ENCODE measurements at regions not wholly inside any gene's neighbourhood (a gene's known extent, or its start where the extent isn't known, plus 50 kb on each side); places are given as distances from the start of the nearest gene placed in this dataset.

DNA sequence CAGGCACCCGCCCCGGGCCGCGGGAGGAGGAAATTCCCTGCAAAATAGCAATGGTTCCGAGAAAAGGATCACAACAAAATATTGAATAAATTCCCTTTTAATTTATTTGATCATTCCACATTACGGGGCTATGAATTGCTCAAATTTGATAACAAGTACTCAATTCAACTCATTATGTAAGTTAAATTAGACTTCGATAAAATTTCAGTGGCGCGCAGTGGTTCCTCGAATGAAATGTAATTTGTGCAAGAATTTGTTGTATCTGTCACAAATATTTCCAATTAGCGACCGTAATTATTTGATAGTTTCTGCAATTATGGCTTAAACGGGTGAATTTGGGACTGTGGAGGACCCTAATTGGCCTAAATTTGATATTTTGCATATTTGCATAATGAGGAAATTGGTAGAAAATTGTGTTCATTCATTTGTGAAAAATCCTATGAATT lies 76.0 kb upstream of the TBCA start:
- FAIRE-seq: no peak
- H3K4me2 ChIP-seq (ENCODE audit: control insufficient read depth, insufficient read depth): peak overlapping the region; percentile 93
- in situ Hi-C loops (cut with MboI): no loop called here
- no peaks in the 10 kb centered on the region for H3K27me3 ChIP-seq (replicated peaks in 1 of 2; ENCODE audit: control insufficient read depth in 2 of 2, insufficient read depth in 2 of 2, low read length in 1 of 2)
- no peak for DNase-seq (ENCODE audit: low read depth, low spot score)
- H3K4me1 ChIP-seq (ENCODE audit: control insufficient read depth, insufficient read depth, low read length): peaks cover 3% of the 10 kb centered on the region; the same call in 1 of the 2 replicates
- 2% methylated on average over 13 of the region's 13 CpGs for WGBS (ENCODE audit: insufficient coverage, insufficient replicate concordance, low lambda C conversion rate, missing lambda C conversion rate)
- peak overlapping the region; percentile 78 for H3K27ac ChIP-seq (ENCODE audit: control insufficient read depth, insufficient read depth)
- RAD21 ChIA-PET (ENCODE audit: unreplicated experiment): interaction anchor here (0.7 to 2.7 kb wide), 5 partner anchors 27 to 294 kb away, joined by 3 to 25 read pairs (median 4); no protein-coding TSS in a partner anchor
- no peaks in the 10 kb centered on the region for H3K36me3 ChIP-seq (ENCODE audit: control insufficient read depth in 2 of 2, insufficient read depth in 2 of 2, low read length in 1 of 2)
- SMC1A ChIA-PET (ENCODE audit: uncharacterized antibody, unreplicated experiment): interaction anchor here (1.2 to 3.8 kb wide), 9 partner anchors 12 to 360 kb away, joined by 3 to 31 read pairs (median 4); partner anchors contain the start of gene WDR41
- no peaks in the 10 kb centered on the region for H4K20me1 ChIP-seq (ENCODE audit: control insufficient read depth, insufficient read depth)
- peak overlapping the region; percentile 78 for H2AFZ ChIP-seq (ENCODE audit: control insufficient read depth, low read depth, low read length)
- no peaks in the 10 kb centered on the region for H3K79me2 ChIP-seq (ENCODE audit: control insufficient read depth, insufficient read depth, low read length)
- peak overlapping the region; percentile 76 for H3K4me3 ChIP-seq
- CTCF ChIA-PET: interaction anchor here (0.6 to 3.0 kb wide), 2 partner anchors 17 to 46 kb away, joined by 3 to 13 read pairs; no protein-coding TSS in a partner anchor
- H3K9ac ChIP-seq (ENCODE audit: control insufficient read depth, insufficient read depth, low read length): peak overlapping the region; percentile 58
- no peak for TF ChIP-seq POLR2A (IDR thresholded peaks at IDR 0.05; ENCODE audit: low read depth, low read length)
- peak; percentile 60; the same call in 1 of the 3 replicates for TF ChIP-seq POU2F2 (IDR thresholded peaks at IDR 0.05; ENCODE audit: borderline replicate concordance, low read depth, low read length)
- 0 out of 2 replicates have a peak, but pooled peaks have one; percentile 3 for TF ChIP-seq DPF2 (IDR thresholded peaks at IDR 0.05)
- TF ChIP-seq, protein P1, sequence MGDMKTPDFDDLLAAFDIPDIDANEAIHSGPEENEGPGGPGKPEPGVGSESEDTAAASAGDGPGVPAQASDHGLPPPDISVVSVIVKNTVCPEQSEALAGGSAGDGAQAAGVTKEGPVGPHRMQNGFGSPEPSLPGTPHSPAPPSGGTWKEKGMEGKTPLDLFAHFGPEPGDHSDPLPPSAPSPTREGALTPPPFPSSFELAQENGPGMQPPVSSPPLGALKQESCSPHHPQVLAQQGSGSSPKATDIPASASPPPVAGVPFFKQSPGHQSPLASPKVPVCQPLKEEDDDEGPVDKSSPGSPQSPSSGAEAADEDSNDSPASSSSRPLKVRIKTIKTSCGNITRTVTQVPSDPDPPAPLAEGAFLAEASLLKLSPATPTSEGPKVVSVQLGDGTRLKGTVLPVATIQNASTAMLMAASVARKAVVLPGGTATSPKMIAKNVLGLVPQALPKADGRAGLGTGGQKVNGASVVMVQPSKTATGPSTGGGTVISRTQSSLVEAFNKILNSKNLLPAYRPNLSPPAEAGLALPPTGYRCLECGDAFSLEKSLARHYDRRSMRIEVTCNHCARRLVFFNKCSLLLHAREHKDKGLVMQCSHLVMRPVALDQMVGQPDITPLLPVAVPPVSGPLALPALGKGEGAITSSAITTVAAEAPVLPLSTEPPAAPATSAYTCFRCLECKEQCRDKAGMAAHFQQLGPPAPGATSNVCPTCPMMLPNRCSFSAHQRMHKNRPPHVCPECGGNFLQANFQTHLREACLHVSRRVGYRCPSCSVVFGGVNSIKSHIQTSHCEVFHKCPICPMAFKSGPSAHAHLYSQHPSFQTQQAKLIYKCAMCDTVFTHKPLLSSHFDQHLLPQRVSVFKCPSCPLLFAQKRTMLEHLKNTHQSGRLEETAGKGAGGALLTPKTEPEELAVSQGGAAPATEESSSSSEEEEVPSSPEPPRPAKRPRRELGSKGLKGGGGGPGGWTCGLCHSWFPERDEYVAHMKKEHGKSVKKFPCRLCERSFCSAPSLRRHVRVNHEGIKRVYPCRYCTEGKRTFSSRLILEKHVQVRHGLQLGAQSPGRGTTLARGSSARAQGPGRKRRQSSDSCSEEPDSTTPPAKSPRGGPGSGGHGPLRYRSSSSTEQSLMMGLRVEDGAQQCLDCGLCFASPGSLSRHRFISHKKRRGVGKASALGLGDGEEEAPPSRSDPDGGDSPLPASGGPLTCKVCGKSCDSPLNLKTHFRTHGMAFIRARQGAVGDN (IDR thresholded peaks at IDR 0.05): 0 out of 2 replicates have a peak, but pooled peaks have one; percentile 3
- no peak for TF ChIP-seq GABPA (IDR thresholded peaks at IDR 0.05; ENCODE audit: low read depth)
- intact Hi-C loops (cut with micrococcal nuclease; ENCODE audit: unreplicated experiment): loop anchor here (5.0 to 10.0 kb wide), 3 partner anchors 85 to 220 kb away; no protein-coding TSS in a partner anchor
- no peaks in the 10 kb centered on the region; the same call in 2 of the 3 replicates for H3K9me3 ChIP-seq (replicated peaks; ENCODE audit: control insufficient read depth, insufficient read depth, low read length)
- POLR2A ChIA-PET: interaction anchor here (0.7 to 1.2 kb wide), 3 partner anchors 20 to 56 kb away, joined by 3 to 6 read pairs (median 3); no protein-coding TSS in a partner anchor
- no TSS peak for BruUV-seq (replicated peaks)
- no peak; the same call in 2 of the 3 replicates for ATAC-seq
